GM03348 (cell line): ENCODE measurements at regions not wholly inside any gene's neighbourhood (a gene's known extent, or its start where the extent isn't known, plus 50 kb on each side); places are given as distances from the start of the nearest gene placed in this dataset.
"Not testable (repeated sequence)": the region's sequence is repeated elsewhere in the genome, so short reads cannot be mapped to it uniquely, and the experiment has no call there.

Experiments used
- DNase-seq: peaks from one replicate; pipeline ENCODE4 v3.0.0; 2012; ENCODE audit warnings: low spot score

DNA sequence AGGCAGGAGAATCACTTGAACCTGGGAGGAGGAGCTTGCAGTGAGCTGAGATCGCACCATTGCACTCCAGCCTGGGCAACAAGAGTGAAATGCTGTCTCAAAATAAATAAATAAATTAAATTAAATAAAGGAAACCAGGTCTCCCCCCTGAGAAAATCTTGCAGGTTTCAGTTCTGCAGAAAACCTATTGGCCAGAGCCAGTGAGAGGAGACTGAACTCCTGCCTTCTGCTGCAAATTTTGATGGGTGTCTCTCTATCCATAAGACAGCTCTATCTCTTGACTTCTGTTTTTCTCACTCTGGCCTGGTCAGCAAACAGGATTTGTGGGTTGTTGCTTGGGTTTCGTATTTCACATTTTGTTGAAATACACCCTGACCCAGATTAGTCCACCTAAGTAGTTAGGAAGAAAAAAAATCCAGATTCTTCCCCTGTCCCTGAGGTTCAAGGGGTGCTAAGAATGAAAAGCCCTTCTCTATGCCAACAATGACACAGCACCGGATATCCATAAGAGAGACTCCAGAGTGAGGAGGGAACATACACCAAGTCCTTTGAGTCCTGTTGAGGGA is 86.7 kb upstream of the MAP4K4 start:
- no peak for DNase-seq

DNA sequence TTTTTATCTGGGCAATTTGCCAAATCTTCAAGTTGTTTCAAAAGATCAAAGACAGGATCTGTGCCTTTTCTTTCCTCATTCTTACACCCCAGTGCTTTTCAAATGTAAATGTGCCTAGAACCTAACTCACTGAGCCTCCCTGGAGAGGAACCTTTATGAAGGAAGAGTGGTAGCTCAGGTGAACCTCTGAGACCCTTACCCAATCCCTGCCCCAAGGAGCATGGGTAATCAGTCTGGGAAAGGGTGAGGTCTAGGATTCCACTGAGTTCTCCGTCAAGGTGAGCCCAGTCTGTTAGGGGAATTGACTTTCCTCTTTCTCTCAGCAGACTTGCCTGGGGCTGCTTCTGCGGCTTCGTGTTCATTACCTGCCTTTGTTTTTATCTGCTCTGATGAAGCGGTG is 88.1 kb upstream of the MAP4K4 start:
- DNase-seq: no peak

DNA sequence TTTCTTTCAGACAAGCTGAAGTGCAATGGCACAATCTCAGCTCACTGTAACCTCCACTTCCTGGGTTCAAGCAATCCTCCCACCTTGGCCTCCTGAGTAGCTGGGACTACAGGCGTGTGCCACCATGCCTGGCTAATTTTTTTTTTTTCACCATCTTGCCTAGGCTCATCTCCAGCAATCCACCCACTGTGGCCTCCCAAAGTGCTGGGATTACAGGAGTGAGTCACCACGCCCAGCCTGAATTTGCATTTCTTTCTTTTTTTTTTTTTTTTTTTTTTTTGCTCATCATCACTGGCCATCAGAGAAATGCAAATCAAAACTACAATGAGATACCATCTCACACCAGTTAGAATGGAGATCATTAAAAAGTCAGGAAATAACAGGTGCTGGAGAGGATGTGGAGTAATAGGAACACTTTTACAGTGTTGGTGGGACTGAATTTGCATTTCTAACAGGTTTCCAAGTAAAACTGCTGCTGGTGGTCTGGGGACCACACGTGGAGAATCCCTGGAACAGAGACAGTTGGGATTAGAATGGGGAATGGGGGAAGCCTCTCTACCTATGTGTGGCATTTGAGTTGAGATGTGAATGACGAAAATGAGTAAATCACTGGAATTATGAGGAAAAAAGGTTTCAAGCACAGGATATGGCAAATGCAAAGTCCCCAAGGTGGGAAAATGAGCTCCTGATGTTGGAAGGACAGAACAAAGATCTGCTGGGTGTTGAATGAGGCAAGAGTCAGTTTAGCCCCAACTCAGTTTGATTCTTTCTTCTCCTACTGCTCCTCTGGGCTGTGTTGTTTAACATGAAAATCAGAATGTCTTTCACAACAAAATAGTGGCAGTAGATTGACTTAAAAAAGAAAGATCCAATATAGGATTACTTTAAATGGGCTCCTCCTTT is 88.8 kb upstream of the MAP4K4 start:
- no peak for DNase-seq

DNA sequence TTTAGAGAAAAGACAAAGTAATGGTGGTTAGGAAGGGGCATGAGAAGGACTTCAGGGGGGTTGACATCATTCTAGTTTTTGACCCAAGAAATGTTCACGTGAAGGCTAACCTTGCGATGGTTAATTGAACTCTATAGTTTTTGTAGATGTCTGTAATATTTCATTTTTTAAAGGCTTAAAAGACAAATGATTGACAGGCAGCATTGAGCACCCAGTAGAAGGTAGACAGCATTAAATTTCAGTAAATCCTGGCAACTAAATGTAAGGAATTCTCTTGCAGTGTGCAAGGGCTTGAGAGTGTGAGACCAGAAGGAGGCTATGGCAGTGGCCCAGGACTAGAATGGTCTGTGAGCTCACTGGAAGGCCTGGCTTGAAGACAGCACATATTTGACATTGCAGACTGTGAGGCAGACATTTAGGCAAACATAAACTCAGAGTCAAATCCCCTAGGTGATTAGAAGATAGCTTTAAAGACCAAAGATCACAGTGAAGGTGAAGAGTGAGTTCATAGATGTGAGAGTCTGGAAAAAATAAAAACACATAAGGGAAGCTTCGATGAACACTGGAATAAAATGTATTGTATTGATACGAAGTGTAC is 100.1 kb upstream of the MAP4K4 start:
- peak; percentile 76 for DNase-seq

DNA sequence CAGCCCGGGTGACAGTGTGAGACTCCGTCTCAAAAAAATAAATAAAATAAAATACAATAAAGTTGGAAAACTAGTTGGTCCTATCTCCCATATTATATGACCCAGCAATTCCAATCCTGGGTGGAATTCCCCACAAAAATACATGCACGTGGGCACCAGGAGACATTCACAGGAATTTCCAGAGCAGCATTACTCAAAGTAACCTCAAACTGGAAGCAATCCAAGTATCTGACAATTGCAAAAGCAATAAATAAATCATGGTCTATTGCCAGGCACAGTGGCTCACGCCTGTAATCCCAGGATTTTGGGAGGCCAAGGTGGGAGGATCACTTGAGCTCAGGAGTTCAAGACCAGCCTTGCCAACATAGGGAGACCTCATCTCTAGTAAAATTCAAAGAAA is 101.2 kb upstream of the MAP4K4 start:
- DNase-seq: no peak

DNA sequence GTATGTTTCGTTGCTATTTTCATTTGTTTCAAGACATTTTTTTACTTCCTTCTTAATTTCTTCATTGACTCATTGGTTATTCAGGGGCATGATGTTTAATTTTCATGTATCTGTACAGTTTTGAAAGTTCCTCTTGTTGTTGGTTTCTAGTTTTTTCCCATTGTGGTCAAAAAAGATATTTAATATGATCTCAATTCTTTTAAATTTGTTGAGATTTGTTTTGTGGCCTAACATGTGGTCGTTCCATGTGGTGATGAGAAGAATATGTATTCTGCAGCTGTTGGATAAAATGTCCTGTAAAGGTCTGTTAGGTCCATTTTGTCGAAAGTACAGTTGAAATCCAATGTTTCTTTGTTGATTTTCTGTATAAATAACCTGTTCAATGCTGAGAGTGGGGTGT is 110.3 kb upstream of the MAP4K4 start:
- DNase-seq: no peak

DNA sequence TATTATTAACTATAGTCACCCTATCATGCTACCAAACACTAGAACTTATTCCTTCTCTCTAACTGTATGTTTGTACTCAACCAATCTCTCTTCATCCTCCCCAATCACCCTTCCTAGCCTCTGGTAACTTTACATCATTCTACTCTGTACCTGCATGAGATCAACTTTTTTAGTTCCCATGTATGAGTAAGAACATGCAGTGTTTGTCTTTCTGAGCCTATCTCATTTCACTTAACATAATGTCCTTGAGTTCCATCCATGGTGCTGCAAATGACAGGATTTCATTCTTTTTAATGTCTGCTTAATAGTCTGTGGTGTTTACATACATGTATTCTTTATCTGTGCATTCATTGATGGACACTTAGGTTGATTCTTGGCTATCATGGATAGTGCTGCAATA is 108.9 kb upstream of the RFX8 start:
- DNase-seq: no peak

DNA sequence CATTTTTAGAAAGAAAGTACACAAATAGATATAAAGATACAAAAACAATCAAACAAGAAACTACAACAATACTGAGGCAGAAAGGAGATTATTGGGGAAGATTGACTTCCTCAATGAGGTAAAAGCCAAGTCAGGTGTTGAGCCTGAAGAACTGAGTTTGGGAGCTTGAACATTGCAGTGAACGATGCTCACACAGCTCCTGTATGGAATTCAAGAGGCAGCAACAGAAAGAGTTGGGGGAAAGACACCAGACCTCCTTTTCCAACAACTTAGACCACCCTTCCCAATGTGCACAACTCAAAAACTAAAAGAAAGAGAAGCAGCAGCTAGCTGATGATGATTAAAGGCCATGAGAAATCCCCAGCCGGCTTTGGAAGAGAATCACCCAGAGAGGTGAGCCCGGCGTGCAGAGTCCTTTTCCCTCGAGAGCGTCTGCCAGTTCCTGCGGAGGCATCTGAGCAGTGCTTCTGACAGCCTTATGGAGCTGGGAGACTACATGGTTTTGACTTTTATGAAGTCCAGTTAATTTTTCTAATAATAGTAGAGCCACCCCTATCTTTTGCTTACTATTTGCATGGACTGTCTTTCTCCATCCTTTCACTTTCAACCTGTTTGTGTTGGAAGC is 106.9 kb upstream of the RFX8 start:
- no peak for DNase-seq

DNA sequence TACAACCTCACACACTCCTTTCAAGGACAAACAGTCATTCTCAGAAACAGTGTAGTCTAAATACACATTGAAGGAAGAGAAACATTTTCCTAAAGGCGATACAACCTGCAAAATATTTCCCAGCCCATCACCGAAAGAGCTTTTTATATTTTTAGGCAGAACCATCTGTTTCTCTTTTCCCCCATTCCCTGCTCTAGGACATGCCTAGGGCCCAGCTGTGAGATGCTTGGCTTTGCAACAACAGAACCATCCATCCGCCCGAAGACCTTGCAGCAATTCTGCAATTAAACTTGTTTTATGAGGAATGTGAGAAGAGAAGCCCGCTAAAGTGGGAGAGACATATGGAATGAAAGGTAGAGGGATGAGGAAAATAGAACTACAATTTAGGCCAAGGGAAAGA is 105.6 kb upstream of the RFX8 start:
- DNase-seq: no peak

DNA sequence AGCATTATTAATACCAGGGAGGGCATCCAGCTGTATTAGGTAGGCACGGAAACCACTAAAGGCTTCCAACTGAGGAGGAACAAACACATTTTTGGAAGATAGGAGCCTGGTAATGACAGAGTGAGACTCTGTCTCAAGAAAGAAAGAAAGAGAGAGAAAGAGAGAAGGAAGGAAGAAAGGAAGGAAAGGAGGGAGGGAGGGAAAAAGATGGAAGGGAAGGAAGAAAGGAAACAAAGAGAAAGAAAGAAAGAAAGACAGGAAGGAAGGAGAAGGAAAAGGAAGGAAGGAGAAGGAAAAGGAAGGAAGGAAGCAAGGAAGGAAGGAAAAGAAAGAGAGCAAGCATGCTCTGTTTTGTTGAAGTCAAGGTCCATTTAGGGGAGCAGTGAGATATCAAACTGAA is 103.8 kb upstream of the RFX8 start:
- DNase-seq: no peak

DNA sequence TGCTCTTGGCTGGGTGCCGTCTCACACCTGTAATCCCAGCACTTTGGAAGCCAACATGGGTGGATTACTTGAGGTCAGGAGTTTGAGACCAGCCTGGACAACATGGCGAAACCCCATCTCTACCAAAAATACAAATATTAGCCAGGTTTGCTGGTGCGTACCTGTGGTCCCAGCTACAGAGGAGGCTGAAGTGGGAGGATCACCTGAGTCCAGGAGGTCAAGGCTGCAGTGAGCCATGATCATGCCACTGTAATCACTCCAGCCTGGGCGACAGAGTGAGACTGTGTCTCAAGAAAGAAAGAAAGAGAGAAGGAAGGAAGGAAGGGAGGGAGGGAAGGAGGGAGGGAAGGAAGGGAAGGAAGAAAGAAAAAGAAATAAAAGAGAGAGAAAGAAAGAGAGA is 103.2 kb upstream of the RFX8 start:
- not testable (repeated sequence) for DNase-seq

DNA sequence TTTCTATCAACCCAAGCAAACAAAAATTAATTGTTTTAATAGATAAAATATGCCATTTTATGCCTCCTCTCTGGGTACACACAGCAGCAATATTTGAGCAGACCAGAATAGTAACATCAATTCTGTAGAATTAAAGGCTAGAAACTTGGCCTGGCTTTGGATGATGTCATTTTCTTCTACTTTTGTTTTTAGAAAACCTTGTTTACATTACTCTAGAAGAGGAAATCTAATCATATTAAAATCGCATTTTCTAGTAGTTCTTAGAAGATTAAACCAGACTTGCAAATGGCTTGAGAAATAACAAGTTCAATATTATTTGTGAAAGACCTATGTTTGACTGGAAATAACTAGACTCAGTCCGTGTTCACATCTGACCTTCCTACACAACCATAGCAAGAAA is 102.3 kb upstream of the RFX8 start:
- no peak for DNase-seq

DNA sequence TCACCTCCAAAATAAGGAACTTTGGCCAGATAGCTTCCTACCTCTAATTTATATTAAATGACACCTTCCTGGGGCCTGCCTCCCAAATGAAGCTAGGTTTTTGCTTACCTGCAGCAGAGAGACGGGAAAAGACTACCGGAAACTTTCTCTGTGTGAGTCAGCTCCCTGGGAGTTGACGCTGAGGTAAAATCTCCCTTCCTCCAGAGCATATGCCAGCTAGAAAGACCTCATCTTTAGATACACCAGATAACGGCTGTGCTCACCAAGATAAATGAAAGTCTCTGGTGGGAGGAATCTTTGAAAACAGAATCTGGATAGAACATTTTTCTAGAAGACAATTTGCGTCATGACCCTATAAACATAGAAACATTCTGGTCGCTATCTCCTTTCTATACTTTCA is 99.7 kb upstream of the RFX8 start:
- DNase-seq: no peak

DNA sequence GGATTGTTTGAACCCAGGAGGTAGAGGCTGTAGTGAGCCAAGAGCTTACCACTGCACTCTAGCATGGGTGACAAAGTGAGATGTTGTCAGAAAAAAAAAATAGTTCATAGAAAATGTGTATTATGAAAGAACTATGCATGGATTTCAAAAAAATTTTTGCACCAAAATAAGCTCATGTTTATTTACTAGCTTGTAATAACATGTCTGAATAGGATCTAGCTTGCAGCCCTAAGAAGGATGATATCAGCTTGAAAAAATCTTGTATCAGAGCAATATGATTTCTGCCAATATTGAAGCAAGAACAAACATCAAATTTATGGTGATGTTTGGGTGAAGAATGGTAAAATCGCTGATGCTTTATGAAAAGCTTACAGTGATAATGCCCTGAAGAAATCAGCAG is 97.0 kb upstream of the RFX8 start:
- DNase-seq: no peak

DNA sequence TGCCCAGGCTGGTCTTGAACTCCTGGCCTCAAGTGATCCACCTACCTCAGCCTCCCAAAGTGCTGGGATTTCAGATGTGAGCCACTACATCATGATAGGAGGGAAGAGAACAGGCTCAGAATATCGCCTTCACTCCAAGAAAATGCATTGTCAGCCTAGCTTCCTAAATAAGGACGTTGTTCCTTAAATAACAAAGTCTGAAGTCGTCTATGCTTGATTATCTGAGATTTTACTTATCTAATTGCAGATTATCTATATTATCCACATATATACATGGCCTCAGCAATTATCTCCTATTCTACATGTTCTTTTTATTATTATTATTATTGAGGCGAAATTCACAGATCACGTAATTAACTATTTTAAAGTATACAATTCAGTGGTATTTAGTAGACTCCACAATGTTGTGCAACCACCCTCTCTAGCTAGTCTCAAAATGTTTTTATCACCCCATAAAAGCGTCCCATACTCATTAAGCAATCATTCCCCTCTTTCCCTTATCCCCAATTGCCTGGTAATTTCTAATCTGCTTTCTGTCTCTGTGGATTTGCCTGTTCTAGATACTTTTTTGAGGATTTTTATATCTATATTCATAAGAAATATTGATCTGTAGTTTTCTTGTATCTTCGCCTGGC is 95.1 kb upstream of the RFX8 start:
- DNase-seq: no peak

DNA sequence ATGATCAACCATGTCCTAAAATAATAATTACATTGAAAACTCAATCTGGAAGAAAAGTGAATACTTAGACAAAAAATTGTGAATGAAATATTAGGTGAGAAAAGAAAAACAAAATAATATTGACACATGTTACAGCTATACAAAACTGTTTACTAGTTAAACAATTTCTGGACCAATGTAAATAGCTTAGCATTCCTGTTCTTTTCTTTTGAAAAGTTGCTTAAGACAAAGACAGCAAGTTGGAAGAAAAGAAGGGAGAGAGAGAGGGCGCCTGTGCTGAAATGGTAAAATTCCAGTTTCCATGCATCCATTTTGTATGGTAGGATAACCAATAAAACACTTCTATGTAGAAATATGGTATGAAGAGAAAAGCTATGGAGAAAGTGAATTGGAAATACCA is 94.1 kb upstream of the RFX8 start:
- DNase-seq: no peak

DNA sequence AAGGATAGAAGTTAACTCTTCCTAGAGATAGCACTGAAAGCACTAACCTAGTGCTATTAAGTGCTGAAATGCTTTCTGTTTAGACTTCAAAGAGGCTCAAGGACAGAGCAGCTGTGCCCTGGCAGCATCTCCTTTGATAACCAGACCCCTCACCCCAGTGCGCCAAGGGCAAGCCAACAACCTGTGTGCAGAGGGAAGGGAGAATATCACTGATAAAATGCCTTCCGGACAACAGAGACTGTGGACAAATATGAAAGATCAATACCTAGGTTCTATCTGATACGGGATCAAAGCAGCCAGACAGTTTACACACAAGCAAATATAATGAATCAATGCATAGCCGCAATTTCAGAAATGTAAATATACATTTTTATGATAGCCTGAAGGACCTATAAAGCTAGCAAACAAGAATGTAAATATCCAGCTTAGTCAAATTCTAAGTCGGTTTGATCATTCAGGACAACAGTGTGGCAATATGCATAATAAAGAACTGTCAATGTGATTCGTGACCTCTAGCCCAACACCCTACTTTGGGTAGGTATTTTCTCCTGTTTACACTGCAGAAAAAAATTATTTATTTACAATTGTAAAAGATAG is 91.8 kb upstream of the RFX8 start:
- DNase-seq: no peak

DNA sequence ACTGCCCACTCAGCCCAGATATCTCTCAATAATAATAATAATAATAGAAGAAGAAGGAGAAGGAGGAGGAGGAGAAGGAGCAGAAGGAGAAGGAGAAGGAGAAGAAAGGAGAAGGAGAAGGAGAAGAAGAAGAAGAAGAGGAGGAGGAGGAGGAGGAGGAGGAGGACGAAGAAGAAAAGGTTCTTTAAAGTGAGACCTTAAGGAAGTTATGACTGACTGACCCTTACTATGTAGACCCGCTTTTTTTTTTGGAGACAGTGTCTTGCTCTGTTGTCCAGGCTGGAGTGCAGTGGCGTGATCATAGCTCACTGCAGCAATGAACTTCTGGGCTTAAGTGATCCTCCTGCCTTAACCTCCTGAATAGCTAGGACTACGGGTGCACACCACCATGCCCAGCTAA is 88.9 kb upstream of the RFX8 start:
- no peak for DNase-seq

DNA sequence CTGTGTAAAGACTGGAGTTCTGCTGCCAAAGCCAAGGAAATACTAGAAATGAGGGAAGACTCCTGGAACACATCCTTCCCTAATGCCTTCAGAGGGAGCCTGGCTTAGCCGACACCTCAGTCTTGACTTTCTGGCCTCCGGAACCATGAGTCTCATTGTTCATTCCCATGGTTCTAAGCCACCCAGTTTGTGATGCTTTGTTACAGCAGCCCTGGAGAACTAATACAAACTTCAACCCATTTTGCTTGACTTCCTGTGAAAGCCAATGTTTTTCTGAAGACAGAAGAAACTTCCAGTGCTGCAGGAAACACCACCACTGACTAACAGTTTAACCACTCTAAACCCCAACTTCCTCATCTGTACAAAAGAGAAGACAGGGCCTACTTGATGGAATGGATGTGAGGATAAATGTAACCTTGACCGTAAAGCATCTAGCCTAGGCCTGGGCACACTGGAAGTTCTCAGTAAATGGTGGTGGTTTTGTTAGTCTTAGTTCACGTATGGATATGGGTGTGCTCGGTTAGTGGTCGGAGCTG is 85.9 kb upstream of the RFX8 start:
- DNase-seq: no peak

DNA sequence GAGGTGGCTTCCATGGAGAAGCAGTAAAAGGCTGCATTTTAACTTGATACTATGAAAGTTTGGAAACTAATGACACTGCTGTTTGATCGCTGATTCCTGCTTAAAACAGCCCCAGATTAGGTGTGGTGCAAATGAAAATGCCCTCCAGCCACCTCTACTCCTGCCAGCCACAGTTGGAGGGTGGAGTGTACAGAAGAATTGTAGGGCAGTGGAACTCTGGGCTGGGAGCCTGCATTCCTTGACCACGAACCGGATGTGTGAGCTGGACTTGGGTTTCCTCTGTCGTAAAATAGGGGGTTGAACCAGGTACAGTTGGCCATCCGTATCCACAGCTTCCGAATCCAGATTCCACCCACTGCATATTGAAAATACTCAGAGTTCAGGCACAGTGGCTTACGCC is 84.6 kb upstream of the RFX8 start:
- DNase-seq: peak; percentile 36

DNA sequence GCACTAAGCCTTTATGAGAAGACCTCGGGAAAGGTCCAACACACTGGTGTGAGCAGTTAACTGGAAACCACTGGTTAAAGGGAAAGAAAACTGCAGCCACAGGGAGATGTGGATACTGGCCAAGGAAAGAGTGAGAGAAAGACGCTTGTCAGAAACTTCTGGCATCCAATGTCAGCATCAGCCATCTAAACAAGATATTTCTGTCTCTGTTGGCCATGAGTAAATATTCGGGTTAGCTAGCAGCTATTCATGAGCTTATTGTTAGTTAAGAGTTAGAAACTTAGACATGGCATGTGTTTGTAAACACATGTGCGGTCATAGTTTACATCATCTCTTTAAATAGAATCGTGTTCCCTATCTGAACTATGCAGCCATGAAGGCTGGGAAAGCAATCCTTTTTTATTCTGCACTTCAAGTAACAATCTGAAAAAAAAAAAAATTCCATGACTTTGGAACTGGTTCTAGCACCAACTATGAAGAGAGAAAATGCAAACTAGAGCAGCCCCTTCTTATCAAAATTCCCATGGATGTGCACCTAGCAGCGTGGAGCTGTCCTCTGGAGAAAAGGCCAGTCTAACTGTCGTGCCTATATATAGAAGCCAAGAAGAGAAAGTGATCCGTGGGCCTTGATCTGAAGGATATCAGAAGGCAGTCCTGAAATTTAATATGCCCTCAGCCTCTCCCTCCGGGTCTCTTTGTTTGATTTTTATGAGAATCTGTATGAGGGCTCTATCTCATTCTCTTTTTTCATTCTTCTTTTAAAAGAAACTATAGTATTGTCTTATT is 84.0 kb upstream of the RFX8 start:
- peak; percentile 54 for DNase-seq
